ENCODE measurements at regions not wholly inside any gene's neighbourhood (a gene's known extent, or its start where the extent isn't known, plus 50 kb on each side); places are given as distances from the start of the nearest gene placed in this dataset.

DNA sequence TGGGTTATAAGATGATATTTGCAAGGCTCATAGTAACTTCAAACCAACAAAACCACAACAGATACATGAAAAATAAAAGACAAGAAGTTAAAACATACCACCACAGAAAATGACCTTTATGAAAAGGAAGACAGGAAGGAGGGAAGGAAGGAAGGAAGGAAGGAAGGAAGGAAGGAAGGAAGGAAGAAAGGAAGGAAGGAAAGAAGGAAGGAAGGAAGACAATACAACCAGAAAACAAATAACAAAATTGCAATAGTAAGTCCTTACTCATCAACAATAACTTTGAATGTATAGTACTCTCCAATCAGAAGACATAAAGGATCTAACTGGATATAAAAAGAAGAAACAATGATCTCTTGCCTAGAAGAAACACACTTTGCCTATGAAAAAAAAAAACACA is 287.4 kb upstream of the DCBLD2 start:
- TF ChIP-seq, protein P1, sequence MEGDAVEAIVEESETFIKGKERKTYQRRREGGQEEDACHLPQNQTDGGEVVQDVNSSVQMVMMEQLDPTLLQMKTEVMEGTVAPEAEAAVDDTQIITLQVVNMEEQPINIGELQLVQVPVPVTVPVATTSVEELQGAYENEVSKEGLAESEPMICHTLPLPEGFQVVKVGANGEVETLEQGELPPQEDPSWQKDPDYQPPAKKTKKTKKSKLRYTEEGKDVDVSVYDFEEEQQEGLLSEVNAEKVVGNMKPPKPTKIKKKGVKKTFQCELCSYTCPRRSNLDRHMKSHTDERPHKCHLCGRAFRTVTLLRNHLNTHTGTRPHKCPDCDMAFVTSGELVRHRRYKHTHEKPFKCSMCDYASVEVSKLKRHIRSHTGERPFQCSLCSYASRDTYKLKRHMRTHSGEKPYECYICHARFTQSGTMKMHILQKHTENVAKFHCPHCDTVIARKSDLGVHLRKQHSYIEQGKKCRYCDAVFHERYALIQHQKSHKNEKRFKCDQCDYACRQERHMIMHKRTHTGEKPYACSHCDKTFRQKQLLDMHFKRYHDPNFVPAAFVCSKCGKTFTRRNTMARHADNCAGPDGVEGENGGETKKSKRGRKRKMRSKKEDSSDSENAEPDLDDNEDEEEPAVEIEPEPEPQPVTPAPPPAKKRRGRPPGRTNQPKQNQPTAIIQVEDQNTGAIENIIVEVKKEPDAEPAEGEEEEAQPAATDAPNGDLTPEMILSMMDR (IDR thresholded peaks at IDR 0.05): no peak
- TF ChIP-seq POLR2A (IDR thresholded peaks at IDR 0.05): no peak

All from esophagus squamous epithelium (tissue), 4 donors.